ENCODE measurements at regions not wholly inside any gene's neighbourhood (a gene's known extent, or its start where the extent isn't known, plus 50 kb on each side); places are given as distances from the start of the nearest gene placed in this dataset.
"Not testable (repeated sequence)": the region's sequence is repeated elsewhere in the genome, so short reads cannot be mapped to it uniquely, and the experiment has no call there.

- DNase-seq (ENCODE audit: low spot score), result no peak
These were observed 368.9 kb upstream of the SULF2 start for GRCh38 chr20:48154040-48154765.

- DNase-seq (ENCODE audit: low spot score), result peak; percentile 47
These were observed 368.2 kb upstream of the SULF2 start for GRCh38 chr20:48153523-48153922.

GRCh38 chr20:48153103-48153502 lies 367.8 kb upstream of the SULF2 start:
- DNase-seq (ENCODE audit: low spot score), result no peak

GRCh38 chr20:48150568-48150967 lies 365.3 kb upstream of the SULF2 start:
- no peak for DNase-seq (ENCODE audit: low spot score)

GRCh38 chr20:48149902-48150301 lies 364.6 kb upstream of the SULF2 start:
- DNase-seq (ENCODE audit: low spot score), result no peak

- no peak for DNase-seq (ENCODE audit: low spot score)
These were observed 363.8 kb upstream of the SULF2 start for GRCh38 chr20:48148916-48149672.

GRCh38 chr20:48148020-48148419 lies 362.7 kb upstream of the SULF2 start:
- DNase-seq (ENCODE audit: low spot score), result no peak

- no peak for DNase-seq (ENCODE audit: low spot score)
These were observed 362.0 kb upstream of the SULF2 start for GRCh38 chr20:48147311-48147710.

GRCh38 chr20:48146877-48147276 lies 361.6 kb upstream of the SULF2 start:
- no peak for DNase-seq (ENCODE audit: low spot score)

GRCh38 chr20:48146308-48146707 lies 361.0 kb upstream of the SULF2 start:
- DNase-seq (ENCODE audit: low spot score), result no peak

- DNase-seq (ENCODE audit: low spot score), result no peak
These were observed 358.3 kb upstream of the SULF2 start for GRCh38 chr20:48143435-48144081.

GRCh38 chr20:48142516-48142773 lies 357.2 kb upstream of the SULF2 start:
- DNase-seq (ENCODE audit: low spot score), result no peak

GRCh38 chr20:48141660-48142515 lies 356.6 kb upstream of the SULF2 start:
- no peak for DNase-seq (ENCODE audit: low spot score)

GRCh38 chr20:48139262-48140041 lies 354.2 kb upstream of the SULF2 start:
- peak; percentile 19 for DNase-seq (ENCODE audit: low spot score)

- DNase-seq (ENCODE audit: low spot score), result no peak
These were observed 347.6 kb upstream of the SULF2 start for GRCh38 chr20:48132834-48133233.

GRCh38 chr20:48131581-48131980 lies 346.3 kb upstream of the SULF2 start:
- no peak for DNase-seq (ENCODE audit: low spot score)

- DNase-seq (ENCODE audit: low spot score), result no peak
These were observed 344.2 kb upstream of the SULF2 start for GRCh38 chr20:48129345-48129942.

- no peak for DNase-seq (ENCODE audit: low spot score)
These were observed 343.2 kb upstream of the SULF2 start for GRCh38 chr20:48128436-48128835.

GRCh38 chr20:48127964-48128363 lies 342.7 kb upstream of the SULF2 start:
- not testable (repeated sequence) for DNase-seq (ENCODE audit: low spot score)

GRCh38 chr20:48127133-48127532 lies 341.9 kb upstream of the SULF2 start:
- DNase-seq (ENCODE audit: low spot score), result not testable (repeated sequence)

GRCh38 chr20:48126227-48126740 lies 341.0 kb upstream of the SULF2 start:
- no peak for DNase-seq (ENCODE audit: low spot score)
